Endodermal cell (in vitro differentiated cells): ENCODE measurements at regions not wholly inside any gene's neighbourhood (a gene's known extent, or its start where the extent isn't known, plus 50 kb on each side); places are given as distances from the start of the nearest gene placed in this dataset.

Source experiments
- DNase-seq: peaks from one replicate; pipeline ENCODE4 v3.0.0-alpha.2; 2017
- H3K27ac ChIP-seq: 2 replicates; pipeline ENCODE4 v1.5.1; 2013; ENCODE audit warnings: mild to moderate bottlenecking, low read depth, low read length, moderate library complexity
- H3K27me3 ChIP-seq: 2 replicates; pipeline ENCODE4 v1.6.1; 2013; ENCODE audit warnings: mild to moderate bottlenecking, low read length, moderate library complexity; ENCODE audit not compliant: insufficient read depth, control insufficient read depth, poor library complexity, severe bottlenecking
- H3K36me3 ChIP-seq: 2 replicates; pipeline ENCODE4 v1.7.0; 2013; ENCODE audit warnings: mild to moderate bottlenecking, low read length, moderate library complexity; ENCODE audit not compliant: control insufficient read depth, insufficient read depth
- H3K4me1 ChIP-seq: one replicate; pipeline ENCODE4 v1.7.0; 2013; ENCODE audit warnings: low read length; ENCODE audit not compliant: control insufficient read depth, insufficient read depth
- H3K4me3 ChIP-seq: 2 replicates; pipeline ENCODE4 v1.5.1; 2013; ENCODE audit warnings: mild to moderate bottlenecking, low read length, moderate library complexity
- H3K9ac ChIP-seq: 2 replicates; pipeline ENCODE4 v1.6.1; 2013; ENCODE audit warnings: mild to moderate bottlenecking, low read length, moderate library complexity; ENCODE audit not compliant: poor library complexity, severe bottlenecking; ENCODE audit errors: extremely low read depth
- H3K9me3 ChIP-seq: 2 replicates; pipeline ENCODE4 v1.6.1; 2013; ENCODE audit warnings: mild to moderate bottlenecking, low read length, moderate library complexity; ENCODE audit not compliant: control insufficient read depth
- H3K27ac Mint-ChIP-seq: 2 replicates; pipeline ENCODE4 v1.8.0; 2020; ENCODE audit warnings: mixed read lengths
- H3K27me3 Mint-ChIP-seq: 2 replicates; pipeline ENCODE4 v1.8.0; 2021; ENCODE audit warnings: mild to moderate bottlenecking, mixed read lengths; ENCODE audit not compliant: insufficient read depth
- H3K36me3 Mint-ChIP-seq: 2 replicates; pipeline ENCODE4 v1.8.0; 2020; ENCODE audit warnings: low read depth, mixed read lengths
- H3K4me1 Mint-ChIP-seq: 2 replicates; pipeline ENCODE4 v1.8.0; 2020; ENCODE audit warnings: mixed read lengths
- H3K4me3 Mint-ChIP-seq: 2 replicates; pipeline ENCODE4 v1.8.0; 2020; ENCODE audit warnings: mild to moderate bottlenecking, moderate library complexity, mixed read lengths
- H3K9me3 Mint-ChIP-seq: 2 replicates; pipeline ENCODE4 v1.8.0; 2020; ENCODE audit warnings: mild to moderate bottlenecking, mixed read lengths
- CTCF ChIP-seq: fragments of 200-600 bp; sonication (generic); conservative IDR thresholded peaks from 2 replicates; pipeline ENCODE4 v1.5.0; 2021; ENCODE audit warnings: antibody characterized with exemption, mild to moderate bottlenecking
- WGBS, 2 experiments: methylation state at CpG; one replicate each; pipeline versions ENCODE4 v1.1.5 to v1.1.7; 2013; ENCODE audit warnings: missing lambda C conversion rate in 2 of 2, mixed read lengths in 1 of 2; ENCODE audit not compliant: insufficient coverage in 1 of 2, insufficient read length in 1 of 2; 5-methylcytosine and 5-hydroxymethylcytosine counted together

DNA sequence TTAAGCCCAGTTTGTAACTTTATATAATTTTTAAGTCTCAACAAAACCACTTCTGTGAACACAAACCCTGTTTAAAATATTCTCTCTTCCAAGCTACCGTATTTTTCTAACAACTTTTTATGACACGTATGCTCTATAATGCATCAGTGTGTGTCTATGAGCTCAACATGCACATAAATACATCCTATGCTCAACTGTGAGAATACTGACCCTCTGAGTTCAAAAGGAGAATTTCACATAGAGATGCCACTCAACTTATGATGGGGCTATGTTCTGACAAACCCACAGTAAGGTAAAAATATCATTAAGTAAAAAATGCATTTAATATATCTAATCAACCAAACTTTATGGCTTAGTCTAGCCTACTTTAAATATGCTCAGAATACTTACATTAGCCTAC lies 1139.7 kb upstream of the SPRY2 start:
- H3K4me1 ChIP-seq: no peaks in the 10 kb centered on the region
- no peak overlapping the region for H3K4me3 Mint-ChIP-seq
- peaks cover 10% of the 10 kb centered on the region for H3K9me3 Mint-ChIP-seq
- no peaks in the 10 kb centered on the region for H3K27me3 ChIP-seq
- TF ChIP-seq CTCF: peak; percentile 25
- H3K27me3 Mint-ChIP-seq: no peaks in the 10 kb centered on the region
- 89 to 100% methylated on average over 1 to 2 of the region's 2 CpGs for WGBS, 2 experiments
- H3K36me3 Mint-ChIP-seq: peaks cover 4% of the 10 kb centered on the region
- no peak overlapping the region for H3K27ac Mint-ChIP-seq
- no peak overlapping the region for H3K9ac ChIP-seq
- H3K27ac ChIP-seq: no peak overlapping the region
- no peaks in the 10 kb centered on the region for H3K4me1 Mint-ChIP-seq
- no peak overlapping the region for H3K4me3 ChIP-seq
- H3K36me3 ChIP-seq: no peaks in the 10 kb centered on the region
- no peak for DNase-seq
- H3K9me3 ChIP-seq: peaks cover 11% of the 10 kb centered on the region

- H3K27me3 Mint-ChIP-seq: no peaks in the 10 kb centered on the region
- no peak overlapping the region for H3K4me3 Mint-ChIP-seq
- no peak overlapping the region for H3K27ac Mint-ChIP-seq
- H3K36me3 ChIP-seq: no peaks in the 10 kb centered on the region
- H3K4me1 Mint-ChIP-seq: no peaks in the 10 kb centered on the region
- no peak for DNase-seq
- no peak overlapping the region for H3K27ac ChIP-seq
- H3K9me3 Mint-ChIP-seq: no peaks in the 10 kb centered on the region
- H3K4me3 ChIP-seq: no peak overlapping the region
- no peaks in the 10 kb centered on the region for H3K36me3 Mint-ChIP-seq
- no peaks in the 10 kb centered on the region for H3K9me3 ChIP-seq
- TF ChIP-seq CTCF: no peak
- H3K9ac ChIP-seq: no peak overlapping the region
- no peaks in the 10 kb centered on the region for H3K27me3 ChIP-seq
- H3K4me1 ChIP-seq: no peaks in the 10 kb centered on the region
- WGBS, 2 experiments: 98% methylated on average over 3 of the region's 3 CpGs; no CpG with 5 or more reads in 1 of the 2 experiments
Observed at GRCh38 chr13:81473366-81473899, 1132.5 kb upstream of the SPRY2 start.

- Histone ChIP-seq H3K4me1 (no peaks in the 10 kb centered on the region), H3K27me3 (no peaks in the 10 kb centered on the region), H3K4me3 (no peak overlapping the region), H3K9me3 (no peaks in the 10 kb centered on the region), H3K9ac (no peak overlapping the region), H3K36me3 (no peaks in the 10 kb centered on the region), H3K27ac (no peak overlapping the region)
- H3K9me3 Mint-ChIP-seq: peaks cover 14% of the 10 kb centered on the region
- DNase-seq: no peak
- H3K4me1 Mint-ChIP-seq: peaks cover 4% of the 10 kb centered on the region
- no peaks in the 10 kb centered on the region for H3K36me3 Mint-ChIP-seq
- 93 to 95% methylated on average over 3 of the region's 3 CpGs for whole genome bisulfite sequencing, 2 experiments
- no peak for TF ChIP-seq CTCF
- no peak overlapping the region for H3K4me3 Mint-ChIP-seq
- peak overlapping the region; percentile 5 for H3K27ac Mint-ChIP-seq
- H3K27me3 Mint-ChIP-seq: no peaks in the 10 kb centered on the region
Observed at GRCh38 chr13:81458170-81458569, 1117.2 kb upstream of the SPRY2 start.
